Frontal cortex (tissue), 3 donors: ENCODE measurements at regions not wholly inside any gene's neighbourhood (a gene's known extent, or its start where the extent isn't known, plus 50 kb on each side); places are given as distances from the start of the nearest gene placed in this dataset.

Experiments used
- DNase-seq, 2 donors: peaks; one replicate each; pipeline ENCODE4 v3.0.0; 2012; ENCODE audit warnings: low spot score in 2 of 2
- FAIRE-seq: peaks from 2 replicates; lab custom pipeline; 2012; peaks lifted over from hg19 to GRCh38; lab: Jason Lieb, UNC
- donor health status: control.
- donor health status: control.
- donor health status: control.

GRCh38 chr16:13291591-13292333 lies 390.4 kb downstream of the SHISA9 start:
- no peak for FAIRE-seq
- DNase-seq = no peak

GRCh38 chr16:13296206-13296605 lies 394.8 kb downstream of the SHISA9 start:
- DNase-seq = no peak
- no peak for FAIRE-seq

DNA sequence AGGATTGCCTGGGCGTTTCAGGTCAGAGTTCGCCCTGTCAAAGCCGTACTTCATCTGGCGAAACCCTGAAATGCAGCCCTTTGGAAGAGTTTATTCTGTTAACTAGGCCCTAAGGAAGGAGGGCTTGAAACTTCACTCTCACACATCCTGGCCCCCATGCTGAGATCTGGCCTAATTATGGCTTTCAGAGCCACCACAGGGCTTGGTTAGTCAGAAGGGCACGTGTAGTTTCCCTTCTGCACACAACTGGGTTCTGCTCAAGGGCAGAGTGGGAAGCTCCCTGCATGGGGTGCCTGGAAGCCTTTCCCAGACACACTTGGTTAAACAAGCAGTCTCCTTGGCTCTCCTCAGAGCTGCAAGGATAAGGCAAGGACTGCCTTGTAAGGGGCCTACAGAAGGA lies 397.3 kb downstream of the SHISA9 start:
- no peak for DNase-seq
- FAIRE-seq = no peak

DNA sequence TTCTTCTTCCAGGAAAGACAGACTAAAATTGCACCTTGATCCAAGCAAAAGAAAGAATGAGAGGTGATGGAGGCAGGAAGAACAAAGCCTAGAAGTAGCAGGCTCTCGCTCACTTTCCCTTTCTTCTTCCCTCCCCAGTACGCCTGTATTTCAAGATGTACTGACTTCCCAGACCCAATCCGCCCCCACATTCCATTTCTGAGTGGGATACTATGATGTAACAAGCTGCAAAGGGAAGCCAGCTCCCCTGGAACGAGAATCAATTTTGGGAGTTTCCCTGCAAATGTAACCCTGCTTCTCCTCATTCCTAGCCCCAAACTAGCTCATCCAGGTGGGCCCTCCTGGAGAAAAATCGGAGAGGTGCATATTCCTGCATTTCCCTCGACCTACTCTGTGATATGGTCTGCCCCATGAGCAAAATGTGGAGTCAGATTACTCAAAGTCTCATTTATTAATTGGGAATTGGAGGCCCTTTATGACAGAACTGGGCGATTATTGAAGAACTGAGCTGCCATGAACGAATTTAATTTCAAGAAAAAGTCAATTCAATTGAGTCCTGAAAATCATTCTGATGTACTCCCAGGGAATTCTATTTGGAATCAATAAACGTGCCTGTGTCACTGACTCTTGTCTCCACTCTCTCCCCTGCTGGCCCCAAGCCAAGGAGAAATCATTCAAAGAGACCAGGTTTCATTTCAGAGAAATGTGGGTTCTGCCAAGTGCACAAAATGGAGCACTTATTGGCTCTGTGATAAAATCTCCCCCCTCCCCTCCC lies 398.9 kb downstream of the SHISA9 start:
- FAIRE-seq (no peak), DNase-seq (no peak)

DNA sequence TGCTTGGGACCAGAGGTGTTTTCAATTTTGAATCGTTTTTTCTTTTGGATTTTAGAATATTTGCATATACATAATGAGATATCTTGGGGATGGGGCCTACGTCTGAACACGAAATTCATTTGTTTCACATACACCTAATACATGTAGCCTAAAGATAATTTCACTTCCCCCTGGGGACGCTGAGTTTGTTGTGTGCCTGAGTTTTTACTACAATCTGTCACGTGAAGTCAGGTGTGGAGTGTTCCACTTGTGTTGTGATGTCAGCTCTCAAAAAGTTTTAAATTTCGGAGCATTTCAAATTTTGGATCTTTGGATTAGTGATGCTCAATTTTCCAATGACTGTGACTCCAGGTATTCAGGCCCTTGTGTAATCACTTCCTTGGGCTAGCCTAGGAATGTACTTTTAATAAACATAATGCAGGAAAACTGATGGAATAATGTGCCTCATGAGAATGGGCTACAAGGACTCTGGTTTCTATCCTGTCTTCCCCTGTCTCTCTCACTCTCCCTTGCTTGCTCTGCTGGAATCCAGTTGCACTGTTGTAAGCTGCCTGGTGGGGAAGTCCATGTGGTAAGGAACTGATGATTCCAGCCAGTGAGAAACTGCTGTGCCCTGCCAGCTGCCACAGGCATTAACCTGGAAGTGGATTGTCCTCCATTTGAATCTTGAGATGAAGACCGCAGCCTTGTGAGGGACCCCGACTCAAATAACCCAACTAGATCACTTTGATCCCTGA lies 403.8 kb downstream of the SHISA9 start:
- DNase-seq (no peak), FAIRE-seq (no peak)

DNA sequence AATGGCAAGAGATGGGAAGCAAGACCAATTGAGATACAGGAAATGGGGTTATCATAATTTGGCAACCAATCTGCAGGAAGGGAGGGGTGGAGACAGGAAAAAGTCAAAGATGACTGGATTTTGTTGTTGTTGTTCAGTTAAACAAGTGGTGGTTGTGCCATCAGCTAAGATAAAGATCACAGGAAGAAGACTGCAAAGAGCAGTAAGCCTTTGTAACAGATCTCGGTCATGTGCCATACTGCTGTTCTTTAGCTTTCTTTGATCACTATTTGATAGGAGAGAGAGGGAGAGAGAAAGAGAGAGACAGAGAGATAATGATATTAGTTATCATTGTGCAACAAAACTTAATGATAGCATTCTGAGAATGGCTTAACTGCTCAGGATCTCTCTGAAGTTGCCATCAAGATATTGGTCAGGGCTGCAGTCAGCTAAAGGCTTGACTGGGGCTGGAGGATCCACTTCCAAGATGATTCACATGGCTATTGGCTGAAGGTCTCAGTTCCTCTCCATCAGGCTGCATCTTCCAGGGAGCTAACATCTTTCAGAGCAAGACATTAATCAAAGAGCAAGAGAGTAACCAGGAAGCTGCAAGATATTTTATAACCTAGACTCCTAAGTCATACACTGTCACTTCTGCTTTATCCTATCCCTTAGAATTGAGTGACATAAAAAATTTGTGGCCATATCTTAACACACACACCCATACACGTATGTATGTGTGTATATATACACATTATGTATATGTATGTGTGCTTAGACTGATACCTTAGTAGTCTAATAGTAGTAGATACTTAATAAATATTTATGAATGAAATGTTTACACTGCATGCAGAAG lies 405.0 kb downstream of the SHISA9 start:
- DNase-seq (no peak), FAIRE-seq (no peak)

DNA sequence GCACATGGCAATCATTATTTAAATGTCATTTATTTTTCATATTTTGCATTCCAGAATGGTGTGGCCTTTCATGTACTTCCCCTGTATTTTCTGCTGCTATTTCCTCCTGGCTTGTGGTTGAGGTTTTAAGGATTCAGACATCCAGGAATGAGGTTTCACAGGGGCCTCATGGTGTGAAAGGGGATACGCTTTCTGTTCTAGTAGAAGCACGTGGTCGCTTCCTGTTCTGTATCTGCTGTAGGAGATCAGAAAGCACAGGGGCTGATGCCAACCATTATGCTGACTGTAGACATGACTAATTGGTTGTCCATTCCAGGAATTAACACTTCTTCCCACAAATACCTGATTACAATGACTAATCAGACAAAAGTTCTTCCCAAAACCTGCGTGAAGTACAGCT lies 405.9 kb downstream of the SHISA9 start:
- FAIRE-seq (no peak), DNase-seq (no peak)

DNA sequence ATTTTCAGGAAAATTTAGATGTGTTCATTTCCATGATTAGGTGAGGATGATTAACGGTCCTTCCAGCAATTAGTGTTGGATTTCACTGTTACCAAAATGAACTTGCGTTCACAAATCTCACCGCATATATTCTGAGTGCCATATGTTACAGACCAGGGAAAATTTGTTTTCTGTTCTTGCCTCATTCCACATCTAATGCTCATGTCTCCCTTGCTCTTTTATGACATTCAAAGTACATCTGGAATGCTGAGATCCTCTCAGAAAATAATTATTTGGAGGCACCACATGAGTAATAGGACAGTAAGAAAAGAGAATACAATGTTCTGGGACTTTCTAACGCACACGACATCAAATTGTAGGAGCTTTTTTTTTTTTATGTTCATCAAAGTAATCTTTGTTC lies 406.5 kb downstream of the SHISA9 start:
- no peak for FAIRE-seq

DNA sequence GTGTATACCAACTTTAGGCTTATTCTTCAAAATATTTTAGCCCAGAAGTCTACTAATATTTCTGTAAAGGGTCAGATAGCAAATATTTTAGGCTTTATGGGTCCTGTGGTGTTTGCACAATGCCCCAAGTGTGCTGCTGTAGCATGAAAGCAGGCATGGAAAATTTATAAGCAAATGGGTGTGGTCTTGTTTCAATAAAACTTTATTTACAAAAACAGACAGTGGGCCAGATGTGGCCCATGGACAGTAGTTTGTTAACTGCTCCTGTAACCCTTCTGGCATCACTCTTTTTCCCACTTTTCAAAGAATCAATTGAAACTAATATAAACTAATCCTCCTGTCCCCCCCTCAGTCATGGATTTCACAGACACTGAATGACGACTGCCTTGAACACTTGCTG lies 410.7 kb downstream of the SHISA9 start:
- FAIRE-seq = no peak

More for the DNA sequence above, 406.5 kb downstream of the SHISA9 start:
- DNase-seq = no peak

GRCh38 chr16:13313351-13313750 lies 412.0 kb downstream of the SHISA9 start:
- FAIRE-seq = no peak
- DNase-seq = no peak

More for the DNA sequence above, 410.7 kb downstream of the SHISA9 start:
- no peak for DNase-seq

DNA sequence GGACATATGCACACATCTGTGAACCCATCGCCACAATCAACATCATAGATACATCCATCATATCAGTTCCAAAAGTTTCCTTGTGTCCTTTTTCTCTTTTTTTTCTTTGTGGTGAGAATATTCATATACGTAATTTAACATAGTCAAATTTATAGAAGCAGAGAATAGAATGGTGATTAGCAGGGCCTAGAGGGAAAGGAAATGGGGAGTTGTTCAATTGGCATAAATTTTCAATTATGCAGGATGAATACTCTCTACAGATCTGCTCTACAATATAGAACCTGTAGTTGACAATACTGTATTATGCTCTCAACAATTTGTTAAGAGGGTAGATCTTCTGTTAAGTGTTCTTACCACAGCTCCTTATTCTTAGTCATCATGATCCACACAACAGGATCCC lies 413.2 kb downstream of the SHISA9 start:
- FAIRE-seq (no peak), DNase-seq (no peak)

DNA sequence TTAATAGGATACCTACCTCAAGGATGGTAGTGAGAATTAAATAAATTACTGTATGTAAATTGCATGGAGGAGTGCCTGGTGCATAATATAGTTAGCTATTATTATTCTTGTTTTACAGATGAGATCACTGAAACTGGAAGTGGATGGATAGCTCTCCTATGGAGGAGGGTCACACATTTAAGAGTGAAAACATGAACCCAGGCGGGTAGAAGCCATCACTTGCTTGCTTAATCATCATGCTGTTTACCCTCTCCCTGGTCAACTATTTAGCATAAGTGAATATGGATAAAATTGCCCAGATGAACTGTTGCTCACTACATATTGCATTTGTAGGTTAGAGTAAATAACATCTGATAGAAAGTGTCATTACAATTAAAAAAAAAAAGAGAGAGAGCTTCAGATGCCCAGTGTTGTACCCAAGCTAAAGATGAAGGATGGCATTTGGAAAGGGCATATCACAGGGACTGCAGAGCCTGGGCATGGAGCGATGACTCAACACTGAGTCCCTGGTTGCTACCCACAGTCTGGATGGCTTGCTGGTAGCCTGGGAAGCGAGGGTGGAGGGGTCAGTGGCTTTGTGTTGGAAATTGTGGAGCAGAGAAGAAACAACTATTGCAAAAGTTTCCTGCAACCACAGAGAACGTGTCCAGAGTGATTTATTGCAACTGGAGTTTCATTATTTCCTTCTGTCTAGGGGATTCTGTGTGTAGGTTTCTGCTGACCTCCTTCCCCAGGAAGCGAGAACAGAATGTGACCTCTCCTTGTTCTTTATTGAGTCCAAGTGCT lies 414.4 kb downstream of the SHISA9 start:
- FAIRE-seq (no peak), DNase-seq (no peak)

DNA sequence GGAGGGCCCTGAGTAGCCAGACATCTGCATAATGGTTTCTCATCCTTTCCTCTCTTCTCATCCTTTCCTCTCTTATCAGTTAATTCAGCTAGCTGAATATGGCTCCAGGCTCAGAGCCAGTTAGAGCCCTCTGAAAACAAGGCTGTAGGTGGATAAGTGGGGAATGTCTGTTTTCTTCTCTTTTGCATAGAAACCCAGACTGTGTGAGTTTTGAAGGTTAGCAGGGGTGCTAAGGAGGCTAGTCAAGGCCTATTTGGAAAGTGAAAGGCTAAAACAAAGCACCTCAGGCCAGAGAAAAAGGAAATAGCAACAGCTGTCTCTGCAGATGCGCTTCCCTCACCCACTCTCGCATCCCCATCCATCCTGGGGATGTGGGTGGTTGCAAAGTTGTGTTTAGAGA lies 420.9 kb downstream of the SHISA9 start:
- FAIRE-seq = no peak

DNA sequence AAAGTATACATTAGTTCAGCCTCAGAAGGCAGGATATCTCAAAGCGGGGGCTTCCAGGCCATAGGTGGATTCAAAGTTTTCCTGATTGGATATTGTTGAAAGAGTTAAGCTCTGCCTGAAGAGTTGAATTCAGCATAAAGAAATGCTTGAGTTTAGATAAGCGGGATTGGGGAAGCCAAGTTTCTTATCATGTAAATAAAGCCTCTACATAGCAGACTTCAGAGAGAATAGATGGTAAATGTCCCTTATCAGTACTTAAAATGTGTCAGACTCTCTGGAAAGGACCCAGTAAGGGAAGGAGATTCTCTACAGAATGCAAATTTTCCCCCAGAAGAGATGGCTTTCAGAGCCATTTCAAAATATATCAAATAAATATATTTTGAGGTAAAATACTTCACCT lies 423.5 kb downstream of the SHISA9 start:
- FAIRE-seq (no peak), DNase-seq (no peak)

More for the DNA sequence above, 420.9 kb downstream of the SHISA9 start:
- DNase-seq = no peak

GRCh38 chr16:13325396-13325795 lies 424.0 kb downstream of the SHISA9 start:
- no peak for FAIRE-seq

DNA sequence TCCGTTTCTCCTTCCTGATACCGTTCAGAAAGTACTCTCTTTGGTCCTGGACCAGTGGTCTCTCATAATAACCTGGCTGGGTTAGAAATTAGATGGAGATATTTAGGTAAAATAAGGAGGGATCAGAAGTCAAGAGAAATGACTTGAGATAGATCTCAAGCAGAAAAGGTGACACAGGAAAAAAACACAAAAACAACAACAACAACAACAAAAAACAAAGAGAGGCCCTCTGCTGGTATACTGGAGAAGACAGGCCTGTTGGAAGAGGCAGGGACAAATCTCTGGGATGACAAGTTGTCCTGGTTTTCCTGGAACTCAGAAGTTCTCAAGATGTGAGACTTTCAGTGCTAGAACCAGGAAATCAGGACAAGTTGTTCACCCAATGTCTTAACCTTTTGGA lies 430.5 kb downstream of the SHISA9 start:
- FAIRE-seq (no peak), DNase-seq (no peak)

More at GRCh38 chr16:13325396-13325795, 424.0 kb downstream of the SHISA9 start:
- no peak for DNase-seq

- FAIRE-seq (no peak), DNase-seq (no peak)
These were observed 431.4 kb downstream of the SHISA9 start for GRCh38 chr16:13332713-13333255.

DNA sequence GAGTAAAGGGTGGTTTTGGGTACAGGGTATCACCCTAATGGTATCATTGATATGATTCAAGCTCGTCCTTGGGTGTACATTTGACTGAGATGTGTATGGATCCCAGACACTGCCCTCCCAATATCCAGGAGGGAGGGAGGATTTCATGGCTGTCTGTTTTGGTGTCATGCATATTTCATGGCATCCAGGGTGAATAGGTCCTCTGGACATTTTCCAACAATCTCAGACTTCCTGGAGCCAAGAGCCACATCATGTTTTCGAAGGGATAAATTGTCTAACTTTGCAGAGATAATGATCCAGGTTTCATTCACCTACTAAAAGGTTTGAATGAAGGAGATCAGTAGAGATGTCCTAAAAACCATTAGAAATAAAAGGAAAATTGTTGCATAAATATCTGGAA lies 431.9 kb downstream of the SHISA9 start:
- no peak for FAIRE-seq
- no peak for DNase-seq

DNA sequence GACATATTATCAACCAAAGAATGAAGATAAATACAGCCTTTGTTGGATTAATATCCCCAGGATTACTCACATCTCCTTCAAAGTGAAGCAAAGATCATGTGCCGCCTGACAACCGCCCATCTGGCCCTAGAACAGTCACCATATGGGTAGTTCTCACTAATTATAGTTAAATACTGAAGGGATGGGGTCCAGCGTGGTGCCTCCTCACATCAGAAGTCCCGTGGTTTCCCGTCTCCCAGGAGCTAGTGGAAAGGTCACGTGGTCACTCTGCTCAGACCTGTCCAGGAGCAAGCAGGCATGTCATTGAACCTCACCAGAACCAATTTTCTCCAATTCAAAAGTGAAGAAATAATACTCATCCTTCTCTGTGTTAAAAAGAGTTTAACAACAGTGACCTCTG lies 434.5 kb downstream of the SHISA9 start:
- no peak for DNase-seq
- no peak for FAIRE-seq
